GM19395 (cell line): ENCODE measurements at regions not wholly inside any gene's neighbourhood (a gene's known extent, or its start where the extent isn't known, plus 50 kb on each side); places are given as distances from the start of the nearest gene placed in this dataset.
"Not testable (repeated sequence)": the region's sequence is repeated elsewhere in the genome, so short reads cannot be mapped to it uniquely, and the experiment has no call there.

Experiments used
- ATAC-seq: cut with Tn5 transposase; IDR thresholded peaks from one replicate; pipeline ENCODE4 v1.9.1; 2021; ENCODE audit warnings: mild to moderate bottlenecking, moderate library complexity; ENCODE audit not compliant: unreplicated experiment

DNA sequence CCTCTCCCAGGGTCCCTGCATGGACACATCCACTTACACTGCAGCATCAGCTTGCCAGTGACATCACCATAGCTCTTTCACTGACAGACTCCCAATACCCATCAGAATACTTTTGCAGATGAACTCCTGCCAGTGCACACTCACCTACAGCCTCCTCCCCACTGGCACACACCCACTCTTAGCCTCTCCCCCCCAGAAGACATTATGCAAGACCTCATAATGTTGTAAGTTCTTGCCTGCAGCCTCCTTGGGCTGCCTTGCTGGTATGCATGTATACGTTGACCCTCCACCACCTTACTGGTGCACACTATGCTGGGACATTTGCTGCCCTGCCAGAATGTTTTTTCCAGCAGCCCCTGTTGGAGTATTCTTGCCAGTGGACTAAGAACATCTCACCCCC, 324.2 kb downstream of the AEBP2 start:
- ATAC-seq: no peak

GRCh38 chr12:19764408-19764807, 325.1 kb downstream of the AEBP2 start:
- ATAC-seq: no peak

DNA sequence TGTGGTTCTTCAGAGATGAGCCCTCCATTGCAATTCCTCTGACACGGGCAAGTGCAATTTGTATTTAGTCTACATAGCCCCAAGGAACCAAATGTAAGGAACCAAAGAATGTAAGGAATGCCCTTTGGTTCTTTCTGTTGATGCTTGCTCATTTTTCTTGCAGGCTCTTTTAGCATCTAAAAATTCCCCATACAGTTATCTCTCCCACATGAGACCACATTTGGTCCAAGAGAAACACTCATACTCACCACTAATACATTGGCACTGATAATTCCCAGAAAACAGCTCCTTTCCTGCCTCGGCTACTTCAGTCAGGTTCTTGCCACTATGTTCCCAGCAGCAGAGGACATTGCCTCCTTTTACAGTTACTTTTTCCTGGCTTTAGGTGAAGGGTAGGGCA, 332.6 kb downstream of the AEBP2 start:
- no peak for ATAC-seq

GRCh38 chr12:19772776-19773175, 333.5 kb downstream of the AEBP2 start:
- no peak for ATAC-seq

- ATAC-seq: no peak
Observed at GRCh38 chr12:19775241-19775640, 335.9 kb downstream of the AEBP2 start.

- not testable (repeated sequence) for ATAC-seq
Observed at GRCh38 chr12:19775976-19776375, 336.7 kb downstream of the AEBP2 start.

- ATAC-seq: no peak
Observed at GRCh38 chr12:19778172-19778571, 338.9 kb downstream of the AEBP2 start.

DNA sequence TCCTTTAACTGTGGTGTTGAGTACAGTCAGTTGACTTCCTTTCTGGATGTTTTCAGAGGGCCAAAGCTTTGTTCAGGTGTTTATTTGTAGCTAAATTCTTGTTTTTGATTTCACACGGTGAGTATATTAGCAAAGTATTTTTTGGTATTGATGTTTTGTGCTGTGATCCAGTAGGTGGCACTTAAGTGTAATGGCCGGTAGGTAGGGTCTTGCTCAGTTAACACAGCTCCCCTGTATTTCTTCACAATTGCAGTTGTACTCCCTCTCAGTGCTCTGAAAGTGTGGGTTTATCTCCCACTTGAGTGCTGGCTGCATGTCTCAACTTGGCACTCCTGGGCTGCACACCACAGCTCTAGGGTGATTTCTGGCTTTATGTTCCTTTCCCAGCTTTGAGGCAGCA, 339.5 kb downstream of the AEBP2 start:
- ATAC-seq: no peak

DNA sequence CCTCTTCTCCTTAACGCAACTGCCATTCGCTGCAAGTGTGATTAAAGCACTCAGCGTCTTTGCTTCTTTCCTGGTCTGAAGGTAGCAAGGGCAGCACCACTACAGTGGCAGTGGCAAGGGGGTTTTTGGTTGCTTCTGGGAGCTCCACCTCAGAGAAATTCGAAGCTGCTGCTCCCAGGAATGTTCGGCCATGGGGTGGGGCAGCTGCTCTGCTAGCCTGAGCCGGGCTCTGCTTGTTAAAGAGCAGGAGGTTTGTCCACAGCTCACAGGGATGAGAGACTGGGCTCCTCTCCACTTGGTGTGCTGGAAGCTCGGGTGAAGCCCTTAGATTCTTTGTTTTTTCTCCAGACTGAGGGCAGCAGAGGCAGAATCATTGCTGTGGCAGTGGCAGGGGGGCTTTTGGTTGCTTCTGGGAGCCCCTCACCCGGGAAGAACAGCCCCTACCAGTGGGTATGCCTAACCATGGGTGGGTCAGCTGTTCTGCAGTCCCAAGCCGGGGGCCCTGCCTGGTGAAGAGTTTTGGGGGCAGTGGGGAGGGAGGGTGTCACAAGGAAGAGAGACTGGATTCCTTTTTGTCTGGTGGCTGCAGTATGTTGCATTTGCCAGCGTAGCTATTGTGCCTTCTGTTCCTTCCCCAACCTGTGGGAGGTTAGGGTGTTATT, 340.2 kb downstream of the AEBP2 start:
- ATAC-seq: no peak

GRCh38 chr12:19780460-19780859, 341.2 kb downstream of the AEBP2 start:
- ATAC-seq: no peak

DNA sequence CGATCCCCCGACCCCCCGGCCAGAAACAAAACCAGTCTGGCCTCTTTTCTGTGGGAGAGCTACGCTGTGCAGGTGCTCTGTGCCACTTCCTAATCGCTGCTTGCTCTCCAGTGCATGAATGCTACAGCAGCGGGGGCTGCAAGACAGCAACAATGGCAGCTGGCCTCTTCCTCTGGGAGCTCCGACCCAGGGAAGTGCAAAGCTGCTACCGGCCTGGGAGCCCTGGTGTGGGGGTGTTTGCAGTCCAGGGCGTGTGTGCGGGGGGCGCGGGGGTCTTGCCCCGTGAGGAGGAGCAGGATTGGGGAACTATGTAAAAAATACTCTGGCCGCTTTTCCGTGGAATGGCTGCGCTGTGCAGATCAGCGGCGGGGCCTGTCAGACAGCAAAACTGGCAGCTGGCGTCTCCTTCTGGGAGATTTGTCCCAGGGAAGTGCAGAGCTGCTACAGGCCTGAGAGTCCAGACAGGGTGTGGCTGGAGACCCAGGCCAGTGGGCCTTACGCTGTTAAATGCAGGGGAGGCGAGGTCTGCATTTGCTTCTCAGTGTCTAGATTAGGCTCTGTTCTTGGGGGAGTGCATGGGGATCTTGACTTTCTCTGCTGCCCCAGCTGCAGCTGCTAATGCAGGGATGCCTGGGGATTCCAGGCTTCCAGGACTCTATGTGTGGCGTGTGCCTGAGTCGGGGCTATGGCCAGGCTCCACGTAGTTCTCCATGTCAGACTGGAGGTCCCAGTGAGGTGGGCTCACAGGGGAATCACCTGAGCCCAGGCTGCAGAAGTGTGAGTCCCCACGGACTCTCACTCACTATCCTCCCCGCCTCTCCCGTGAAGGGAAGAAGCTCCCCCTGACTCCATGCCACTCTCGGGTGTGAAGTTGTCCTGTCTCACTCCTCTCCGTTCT, 344.5 kb downstream of the AEBP2 start:
- ATAC-seq: no peak

GRCh38 chr12:19792028-19792427, 352.7 kb downstream of the AEBP2 start:
- no peak for ATAC-seq

GRCh38 chr12:19794116-19794515, 354.8 kb downstream of the AEBP2 start:
- no peak for ATAC-seq

DNA sequence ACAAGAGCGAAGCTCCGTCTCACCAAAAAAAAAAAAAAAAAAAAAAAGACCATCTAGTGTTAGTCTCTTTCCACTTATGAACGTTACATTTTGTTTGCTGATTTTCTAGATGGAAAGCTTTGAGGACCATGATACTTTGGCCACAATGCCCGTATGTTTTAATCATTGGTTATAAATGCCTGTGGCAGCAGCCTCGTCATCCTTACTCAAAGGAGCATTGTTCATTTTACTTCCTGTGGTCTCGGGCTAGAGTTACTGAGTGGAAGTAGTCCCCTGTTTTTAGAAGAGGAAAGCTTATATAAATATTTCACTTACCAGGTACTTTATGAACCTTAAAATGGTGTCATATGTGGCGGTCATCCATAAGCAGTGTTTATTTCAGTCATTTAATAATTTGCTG, 359.9 kb downstream of the AEBP2 start:
- ATAC-seq: no peak

DNA sequence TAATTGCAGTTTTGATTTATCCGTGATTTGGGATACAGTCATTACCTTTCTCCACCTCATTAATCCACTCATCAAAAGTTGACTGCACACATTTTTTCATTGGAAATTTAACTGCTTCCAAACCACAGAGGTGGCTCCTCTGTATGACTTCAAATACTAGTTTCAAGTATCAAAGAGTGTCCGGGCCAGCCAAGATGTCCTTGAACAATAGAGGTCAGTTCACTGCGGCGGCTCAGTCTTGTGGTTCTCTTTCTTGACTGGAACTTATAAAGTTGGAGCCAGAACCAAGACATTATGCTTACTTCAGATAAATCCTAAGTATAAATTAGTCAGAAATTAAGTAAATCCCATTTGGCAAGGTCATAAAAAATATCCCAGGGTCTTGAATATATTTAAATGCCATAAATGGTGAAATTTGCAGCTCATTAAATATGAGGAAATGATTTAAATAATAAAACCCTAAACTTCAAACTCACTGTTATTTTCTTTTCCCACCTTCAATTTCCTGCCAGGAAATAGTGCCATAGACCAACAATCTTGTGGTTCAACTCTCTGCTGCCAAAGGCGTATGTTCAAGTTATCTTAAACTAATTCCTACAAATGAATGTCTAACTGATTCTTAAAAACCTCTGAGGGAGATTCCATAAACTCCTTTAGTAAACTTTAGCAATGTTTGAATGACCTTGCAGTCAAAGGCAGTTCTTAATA, 360.8 kb downstream of the AEBP2 start:
- ATAC-seq: no peak

GRCh38 chr12:19800884-19801283, 361.6 kb downstream of the AEBP2 start:
- no peak for ATAC-seq

DNA sequence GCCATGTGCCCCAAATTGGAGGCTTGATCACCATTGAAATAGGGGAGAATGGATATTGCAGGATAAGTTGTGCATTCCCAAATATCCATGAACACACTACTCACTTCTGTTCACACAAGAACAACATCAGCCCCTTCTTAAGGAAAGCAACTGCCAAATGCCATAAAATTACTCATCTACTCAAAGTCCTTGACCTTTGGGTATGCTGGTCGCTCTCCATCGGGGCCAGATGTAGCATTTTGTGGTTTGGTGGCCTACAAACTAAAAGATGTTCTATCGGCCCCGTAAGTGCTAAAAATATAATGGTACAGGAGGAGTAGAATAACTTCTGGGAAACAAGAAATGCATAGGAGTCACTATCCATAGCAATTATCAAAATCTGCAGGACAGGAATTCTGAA, 362.6 kb downstream of the AEBP2 start:
- ATAC-seq: no peak

DNA sequence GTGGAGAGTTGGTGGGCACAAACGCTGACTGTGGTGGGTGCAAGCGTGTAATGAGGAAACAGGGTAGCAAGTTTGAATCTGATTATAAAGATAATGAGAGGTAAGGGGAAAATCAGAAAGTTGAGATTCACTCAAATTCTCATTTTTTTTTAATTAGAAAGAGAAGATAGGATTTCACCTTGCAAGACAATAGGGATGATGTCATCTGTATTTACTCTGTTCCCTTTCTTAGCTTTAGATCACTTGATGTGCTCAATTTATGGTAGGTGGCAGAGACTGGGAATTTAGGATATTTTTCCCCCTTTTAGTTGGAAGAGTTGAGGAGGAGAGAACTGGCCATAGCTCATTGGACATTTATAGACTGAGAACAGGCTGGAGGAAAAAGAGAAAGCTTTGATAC, 363.6 kb downstream of the AEBP2 start:
- no peak for ATAC-seq

GRCh38 chr12:19804737-19805136, 365.4 kb downstream of the AEBP2 start:
- ATAC-seq: no peak

- no peak for ATAC-seq
Observed at GRCh38 chr12:19808371-19808770, 369.1 kb downstream of the AEBP2 start.

GRCh38 chr12:19810213-19810612, 370.9 kb downstream of the AEBP2 start:
- ATAC-seq: no peak

- ATAC-seq: no peak
Observed at GRCh38 chr12:19811922-19812321, 372.6 kb downstream of the AEBP2 start.
